GM10248 (cell line): ENCODE measurements at regions not wholly inside any gene's neighbourhood (a gene's known extent, or its start where the extent isn't known, plus 50 kb on each side); places are given as distances from the start of the nearest gene placed in this dataset.

Experiments used
- CTCF ChIA-PET: fragments of 300-600 bp; sonication (Branson Sonifier 250); formaldehyde crosslinking; extraction: SDS; loops from one replicate; lab custom pipeline; 2021; ENCODE audit warnings: antibody characterized with exemption; lab: Yijun Ruan, JAX
- POLR2A ChIA-PET: fragments of 350-650 bp; sonication (Branson Sonifier 250); formaldehyde crosslinking; extraction: SDS; loops from one replicate; lab custom pipeline; 2020; ENCODE audit warnings: antibody characterized with exemption; lab: Yijun Ruan, JAX
- DNase-seq: peaks from one replicate; pipeline ENCODE4 v3.0.0; 2012; ENCODE audit errors: extremely low spot score
- TF ChIP-seq, protein P1 (sequence below): IDR thresholded peaks from 2 replicates; pipeline ENCODE4 v1.5.1; 2012; ENCODE audit warnings: mild to moderate bottlenecking, low read depth; ENCODE audit errors: extremely low read depth, missing control alignments, control extremely low read depth

DNA sequence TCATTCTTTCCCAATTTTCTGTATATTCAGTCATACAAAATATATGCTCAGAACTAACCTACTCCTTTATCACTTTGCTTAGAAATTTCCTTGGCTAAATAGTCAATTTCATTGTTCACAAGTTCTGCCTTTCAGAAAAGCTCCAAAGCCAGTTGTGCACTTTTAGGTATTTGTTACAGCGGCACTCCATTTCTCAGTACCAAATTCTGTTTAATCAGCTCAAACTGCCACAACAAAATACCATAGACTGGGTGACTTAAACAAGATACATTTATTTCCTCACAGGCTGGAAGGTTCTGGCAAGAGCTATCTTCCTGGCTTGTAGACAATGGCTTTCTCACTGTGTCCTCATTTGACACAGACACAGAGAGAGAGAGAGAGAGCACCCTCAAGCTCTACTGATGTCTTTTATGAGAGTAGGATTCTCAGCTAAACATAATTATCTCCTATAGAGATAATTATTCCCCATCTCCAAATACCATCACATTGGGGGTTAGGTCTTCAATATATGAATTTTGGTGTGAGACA, 188.8 kb upstream of the FSTL5 start:
- ChIA-PET CTCF (interaction anchor here (1.1 kb wide), 1 partner anchor 16 kb away, joined by 3 read pairs; no protein-coding TSS in a partner anchor), POLR2A (no interaction called here)
- no peak for DNase-seq
- TF ChIP-seq, protein P1, sequence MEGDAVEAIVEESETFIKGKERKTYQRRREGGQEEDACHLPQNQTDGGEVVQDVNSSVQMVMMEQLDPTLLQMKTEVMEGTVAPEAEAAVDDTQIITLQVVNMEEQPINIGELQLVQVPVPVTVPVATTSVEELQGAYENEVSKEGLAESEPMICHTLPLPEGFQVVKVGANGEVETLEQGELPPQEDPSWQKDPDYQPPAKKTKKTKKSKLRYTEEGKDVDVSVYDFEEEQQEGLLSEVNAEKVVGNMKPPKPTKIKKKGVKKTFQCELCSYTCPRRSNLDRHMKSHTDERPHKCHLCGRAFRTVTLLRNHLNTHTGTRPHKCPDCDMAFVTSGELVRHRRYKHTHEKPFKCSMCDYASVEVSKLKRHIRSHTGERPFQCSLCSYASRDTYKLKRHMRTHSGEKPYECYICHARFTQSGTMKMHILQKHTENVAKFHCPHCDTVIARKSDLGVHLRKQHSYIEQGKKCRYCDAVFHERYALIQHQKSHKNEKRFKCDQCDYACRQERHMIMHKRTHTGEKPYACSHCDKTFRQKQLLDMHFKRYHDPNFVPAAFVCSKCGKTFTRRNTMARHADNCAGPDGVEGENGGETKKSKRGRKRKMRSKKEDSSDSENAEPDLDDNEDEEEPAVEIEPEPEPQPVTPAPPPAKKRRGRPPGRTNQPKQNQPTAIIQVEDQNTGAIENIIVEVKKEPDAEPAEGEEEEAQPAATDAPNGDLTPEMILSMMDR = no peak

DNA sequence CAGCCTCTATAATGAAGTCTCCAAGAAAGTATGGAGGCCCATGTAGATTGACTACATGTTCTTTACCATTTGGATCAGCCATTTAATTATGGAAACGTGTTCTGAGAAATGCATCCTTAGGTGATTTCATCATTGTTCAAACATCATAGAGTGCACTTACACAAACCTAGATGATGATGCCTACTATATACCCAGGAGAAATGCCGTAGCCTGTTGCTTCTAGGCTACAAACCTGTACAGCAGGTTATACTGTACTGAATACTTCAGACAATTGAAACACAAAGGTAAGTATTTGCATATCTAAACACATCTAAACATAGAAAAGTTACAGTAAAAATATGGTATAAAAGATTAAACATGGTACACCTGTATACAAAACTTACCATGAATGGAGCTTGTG, 186.5 kb upstream of the FSTL5 start:
- CTCF ChIA-PET = no interaction called here
- TF ChIP-seq, protein P1 = no peak
- DNase-seq = no peak
- POLR2A ChIA-PET = no interaction called here

DNA sequence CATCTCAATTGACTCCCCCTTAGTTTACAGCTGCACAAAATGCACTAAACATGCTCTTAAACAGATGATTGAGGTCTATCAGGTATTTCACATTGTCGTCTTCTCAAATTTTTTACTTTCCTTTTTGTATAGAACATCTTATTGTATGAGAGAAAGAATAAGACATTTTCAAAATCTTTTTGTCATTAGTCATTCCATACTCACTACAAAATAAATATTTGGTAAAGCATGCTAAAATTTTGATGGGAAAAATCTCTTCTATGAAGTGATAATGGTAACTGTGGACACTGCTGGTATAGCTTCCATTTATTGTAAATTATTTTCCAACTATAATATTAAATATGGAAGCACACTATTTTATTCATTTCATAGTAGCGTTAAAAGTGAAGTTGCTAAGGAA, 185.6 kb upstream of the FSTL5 start:
- ChIA-PET POLR2A (no interaction called here), CTCF (no interaction called here)
- TF ChIP-seq, protein P1 = no peak
- no peak for DNase-seq

DNA sequence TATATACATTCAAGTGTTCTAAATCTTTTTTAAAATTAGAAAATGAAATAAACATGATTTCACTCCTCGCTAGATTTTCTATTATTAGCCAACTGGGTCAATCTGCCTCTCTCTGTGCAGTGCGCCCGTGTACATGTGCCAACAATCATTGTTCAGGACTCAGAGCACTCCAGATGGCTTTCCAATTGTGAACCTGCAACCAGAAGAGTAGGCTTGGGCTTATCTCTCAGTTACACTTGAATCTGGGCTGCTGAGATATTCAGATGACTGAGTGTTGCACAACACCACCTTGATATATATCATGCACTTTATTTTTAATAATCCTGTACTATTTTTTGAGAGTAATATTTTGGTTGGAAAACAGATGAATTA, 184.0 kb upstream of the FSTL5 start:
- DNase-seq = no peak
- CTCF ChIA-PET = no interaction called here
- POLR2A ChIA-PET = no interaction called here
- TF ChIP-seq, protein P1 = no peak

DNA sequence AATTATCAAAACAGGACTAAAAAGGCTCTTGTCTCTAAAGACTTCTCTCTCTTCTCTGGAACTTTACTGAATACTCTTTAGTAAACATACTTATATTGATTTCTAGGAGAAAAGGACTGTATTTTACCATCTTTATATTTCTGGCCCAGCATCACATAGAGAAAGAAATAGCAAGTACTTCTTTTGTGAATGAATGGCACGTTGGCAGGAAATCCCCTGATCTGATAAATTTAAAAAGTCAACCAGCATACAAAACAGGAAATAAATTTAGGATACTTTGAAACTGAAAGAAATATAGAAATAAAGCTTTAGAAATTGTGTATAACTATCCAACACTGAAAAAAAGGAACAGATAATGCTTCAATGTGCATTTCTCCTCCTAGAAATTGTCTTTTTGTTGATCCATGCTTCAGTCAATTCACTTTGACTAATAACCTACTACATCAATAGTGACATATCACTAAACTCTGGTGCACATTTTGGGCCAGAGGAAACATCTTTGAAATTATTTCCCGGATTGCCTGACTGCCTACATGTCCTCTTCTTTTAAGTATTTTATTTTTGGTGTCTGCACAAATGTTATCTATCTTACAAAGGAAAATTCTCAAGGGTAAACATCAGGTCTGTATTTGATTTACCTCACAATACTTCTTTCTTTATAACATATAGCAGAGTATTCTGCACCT, 183.5 kb upstream of the FSTL5 start:
- ChIA-PET CTCF (interaction anchor here (1.1 to 1.4 kb wide), 2 partner anchors 8 to 14 kb away, joined by 3 to 4 read pairs; no protein-coding TSS in a partner anchor), POLR2A (no interaction called here)
- no peak for DNase-seq
- TF ChIP-seq, protein P1 = no peak

DNA sequence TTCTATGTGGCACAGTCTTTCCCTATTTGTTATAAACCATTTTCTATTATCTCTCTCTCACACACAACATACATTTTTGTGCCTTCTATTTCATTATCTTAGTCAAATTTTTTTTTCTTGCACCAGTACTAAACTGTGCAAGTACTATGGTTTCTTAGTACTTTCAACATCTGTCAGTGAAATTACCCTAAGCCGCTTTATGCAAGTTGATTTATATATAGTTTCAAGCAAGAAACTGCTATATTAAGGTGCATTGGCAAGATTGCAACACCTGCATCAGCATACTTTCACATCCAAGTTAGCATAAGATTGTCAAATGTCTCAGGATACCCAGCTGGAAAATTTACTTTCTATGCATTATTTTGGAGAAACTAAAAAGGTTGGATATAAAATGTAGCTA, 180.2 kb upstream of the FSTL5 start:
- ChIA-PET POLR2A (no interaction called here), CTCF (interaction anchor here (1.0 kb wide), 1 partner anchor 12 kb away, joined by 3 read pairs; no protein-coding TSS in a partner anchor)
- TF ChIP-seq, protein P1 = no peak
- DNase-seq = no peak
